Sciatic nerve (tissue), 2 donors: ENCODE measurements at regions not wholly inside any gene's neighbourhood (a gene's known extent, or its start where the extent isn't known, plus 50 kb on each side); places are given as distances from the start of the nearest gene placed in this dataset.

Experiments
- ATAC-seq: fragments of 200-7000 bp; cut with Tn5 transposase; one replicate; pipeline ENCODE4 v1.9.1; 2020; ENCODE audit warnings: mild to moderate bottlenecking, moderate library complexity
- DNase-seq: peaks from one replicate; pipeline ENCODE4 v3.0.0-alpha.2; 2020; ENCODE audit warnings: low spot score
- intact Hi-C: fragments of 100-400 bp; cut with DNase I; formaldehyde crosslinking; loops from one replicate; pipeline ENCODE4 v1.14.2; 2022
- donor health status: DM: no; HTN: no; CAD: no.
- donor health status: DM: no; HTN: no; CAD: no.

DNA sequence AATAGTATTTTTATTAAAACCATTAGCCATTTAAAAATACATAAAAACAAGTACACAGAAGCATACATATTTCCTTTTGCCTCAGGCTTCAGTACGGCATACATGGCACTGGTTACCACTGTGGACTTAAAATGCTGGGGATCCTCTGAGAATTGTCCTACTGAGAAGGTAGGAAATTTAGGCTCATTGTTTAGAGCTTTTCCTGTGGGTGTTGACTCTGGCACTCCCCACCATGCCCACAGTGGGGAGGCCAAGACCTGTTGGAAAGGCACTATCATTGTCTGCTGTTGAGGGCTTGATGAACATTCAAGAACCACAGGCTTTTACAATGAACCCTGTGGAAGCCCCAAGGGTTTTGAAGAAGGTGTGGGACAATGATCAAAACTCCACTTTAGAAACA is 473.4 kb downstream of the BTBD3 start:
- intact Hi-C loops, result no loop called here
- ATAC-seq, result no peak
- DNase-seq, result no peak

- DNase-seq (no peak), ATAC-seq (no peak)
- intact Hi-C loops, result no loop called here
Observed at GRCh38 chr20:12394786-12395185, 477.1 kb downstream of the BTBD3 start.

GRCh38 chr20:12395353-12395752 is 477.7 kb downstream of the BTBD3 start:
- intact Hi-C loops, result no loop called here
- DNase-seq, result no peak
- no peak for ATAC-seq

DNA sequence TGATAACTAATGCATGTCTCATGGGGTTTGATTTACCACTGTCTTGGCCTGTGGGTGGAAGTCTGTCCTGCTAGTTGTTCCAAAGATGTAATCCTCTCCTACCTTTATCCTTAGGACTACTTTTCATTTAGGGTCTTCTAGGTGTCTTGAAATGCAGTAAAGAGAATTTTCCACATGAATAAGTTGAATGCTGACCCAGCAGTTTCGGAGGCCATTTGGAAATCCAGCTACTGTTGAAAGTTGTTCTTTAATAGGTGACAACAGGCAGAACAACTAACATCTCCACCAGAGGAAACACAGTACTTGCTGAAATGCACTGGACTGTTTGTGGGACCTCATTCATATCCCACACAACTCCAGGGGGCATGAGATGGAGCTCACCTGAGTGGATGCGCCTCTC is 478.1 kb downstream of the BTBD3 start:
- intact Hi-C loops, result no loop called here
- no peak for ATAC-seq
- no peak for DNase-seq

GRCh38 chr20:12399110-12399836 is 481.6 kb downstream of the BTBD3 start:
- no peak for ATAC-seq
- intact Hi-C loops, result no loop called here
- no peak for DNase-seq

- no peak for ATAC-seq
- intact Hi-C loops, result no loop called here
- DNase-seq, result no peak
Observed at GRCh38 chr20:12404941-12405340, 487.2 kb downstream of the BTBD3 start.

DNA sequence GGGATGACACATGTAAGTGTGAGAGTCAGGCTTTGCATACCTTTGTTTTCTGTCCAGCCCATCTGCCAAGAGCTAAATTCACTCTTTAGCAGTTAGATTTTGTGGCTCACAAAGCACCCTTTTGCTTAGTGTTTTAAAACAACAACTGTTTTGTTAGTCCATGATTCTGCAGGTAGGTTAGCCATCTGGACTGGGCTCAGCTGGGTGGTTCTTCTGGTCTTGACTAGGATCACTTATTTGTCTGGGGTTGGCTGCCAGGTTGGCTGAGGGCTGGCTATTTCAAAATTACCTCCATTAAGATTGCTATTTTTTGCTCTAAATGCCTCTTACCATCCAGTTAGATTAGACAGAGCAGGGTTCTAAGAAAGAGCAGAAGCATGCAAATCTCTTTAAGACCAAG is 489.3 kb downstream of the BTBD3 start:
- no peak for ATAC-seq
- intact Hi-C loops, result no loop called here
- DNase-seq, result no peak

DNA sequence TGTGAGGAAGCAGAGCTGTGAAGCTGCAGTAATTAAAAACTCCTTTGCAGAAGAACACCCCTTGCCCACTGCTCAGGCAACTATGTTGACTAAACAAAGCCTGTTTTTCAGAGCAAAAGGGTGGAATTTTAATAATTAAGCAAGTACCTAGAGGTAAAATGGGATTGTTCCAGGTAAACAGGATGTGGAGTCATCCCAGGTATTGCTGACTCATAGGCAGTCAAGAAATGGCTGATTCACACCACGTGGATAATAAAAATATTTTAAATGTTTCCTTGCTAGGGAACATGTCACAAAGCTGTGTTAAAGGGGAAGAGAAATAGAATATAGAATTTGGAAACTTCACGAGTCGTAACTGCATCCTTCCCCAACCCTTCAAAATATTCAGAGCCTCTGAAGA is 491.8 kb downstream of the BTBD3 start:
- intact Hi-C loops, result no loop called here
- DNase-seq (no peak), ATAC-seq (no peak)

- intact Hi-C loops, result no loop called here
- no peak for DNase-seq
- ATAC-seq, result no peak
Observed at GRCh38 chr20:12410783-12411182, 493.1 kb downstream of the BTBD3 start.

- intact Hi-C loops, result no loop called here
- ATAC-seq (no peak), DNase-seq (no peak)
Observed at GRCh38 chr20:12411246-12411940, 493.7 kb downstream of the BTBD3 start.

- DNase-seq (no peak), ATAC-seq (no peak)
- intact Hi-C loops, result no loop called here
Observed at GRCh38 chr20:12413116-12413515, 495.4 kb downstream of the BTBD3 start.

DNA sequence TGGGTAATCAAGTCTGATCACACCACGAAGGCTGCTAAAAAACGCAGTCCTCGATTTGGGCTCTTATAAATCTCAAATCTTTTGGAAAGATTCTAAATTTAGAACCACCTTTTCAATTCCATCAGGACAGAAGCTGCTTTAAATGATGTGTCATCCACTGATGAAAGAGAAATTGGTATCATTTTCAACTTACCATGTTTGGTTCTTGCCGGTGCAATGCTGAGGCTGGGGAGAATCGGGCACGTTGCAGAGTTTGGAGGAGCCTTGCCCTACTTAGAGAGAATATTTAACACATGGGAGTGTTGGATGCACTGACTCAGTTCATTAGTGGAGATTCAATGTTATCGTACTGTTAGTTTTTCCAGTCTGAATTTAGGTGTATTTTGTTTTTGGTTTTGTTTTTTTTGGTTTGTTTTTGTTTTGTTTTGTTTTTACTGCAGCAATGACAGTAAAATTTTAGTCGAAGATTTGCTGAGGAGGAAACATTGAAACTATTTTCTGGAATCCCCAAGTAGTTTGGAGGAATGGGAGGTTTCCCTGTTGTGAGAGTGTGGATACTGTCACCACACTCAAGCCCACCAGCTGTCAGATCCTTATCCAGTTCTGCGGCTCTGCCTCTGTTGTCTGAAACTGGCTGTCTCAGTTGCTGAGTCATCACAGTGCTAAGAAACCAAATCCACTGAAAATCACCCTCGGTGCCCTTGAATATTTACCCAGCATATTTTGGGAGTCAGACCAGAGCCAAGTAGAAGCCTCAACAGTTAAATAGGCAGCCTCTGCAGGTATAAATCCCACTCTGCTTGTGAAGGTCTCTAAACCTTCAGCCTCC is 497.0 kb downstream of the BTBD3 start:
- no peak for ATAC-seq
- intact Hi-C loops, result no loop called here
- no peak for DNase-seq

DNA sequence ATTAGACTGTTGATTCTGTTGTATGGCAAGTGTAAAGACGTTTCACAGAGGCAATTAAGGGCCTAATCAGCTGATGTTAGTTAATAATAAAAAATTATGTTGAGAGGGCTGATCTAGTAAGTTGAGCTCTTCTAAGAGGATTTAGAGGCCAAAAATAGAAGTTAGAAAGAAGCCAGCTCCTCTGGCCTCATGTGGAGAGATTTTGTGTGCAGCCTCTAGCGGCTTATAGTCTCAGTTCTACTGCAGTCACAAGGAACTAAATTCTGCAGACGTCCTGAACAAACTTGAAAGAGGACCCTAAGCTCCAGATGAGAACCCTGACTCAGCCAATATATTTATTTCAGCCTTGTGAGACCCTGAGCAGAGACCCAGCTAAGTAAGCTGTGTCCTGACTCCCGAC is 498.6 kb downstream of the BTBD3 start:
- DNase-seq (no peak), ATAC-seq (no peak)
- intact Hi-C loops, result no loop called here

DNA sequence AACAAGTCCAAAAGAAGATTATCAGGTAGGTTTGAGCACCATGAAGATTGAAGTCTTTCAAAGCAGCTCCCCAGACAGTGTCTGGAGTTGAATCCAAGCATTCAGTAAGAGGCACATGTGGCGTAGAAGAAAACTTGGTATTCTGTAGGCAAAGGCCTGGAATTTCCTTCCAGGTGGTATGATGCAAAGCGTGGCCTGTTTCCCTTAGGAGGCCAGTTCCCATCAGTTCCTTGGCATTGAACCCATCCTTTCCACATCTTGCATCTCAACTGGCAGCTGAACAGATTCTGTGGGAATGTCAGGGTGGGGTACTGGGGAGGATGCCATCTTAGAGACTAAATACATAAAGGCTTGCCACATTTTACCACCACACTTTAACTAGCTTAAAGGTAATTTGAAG is 516.0 kb downstream of the BTBD3 start:
- DNase-seq (no peak), ATAC-seq (no peak)
- intact Hi-C loops, result no loop called here

DNA sequence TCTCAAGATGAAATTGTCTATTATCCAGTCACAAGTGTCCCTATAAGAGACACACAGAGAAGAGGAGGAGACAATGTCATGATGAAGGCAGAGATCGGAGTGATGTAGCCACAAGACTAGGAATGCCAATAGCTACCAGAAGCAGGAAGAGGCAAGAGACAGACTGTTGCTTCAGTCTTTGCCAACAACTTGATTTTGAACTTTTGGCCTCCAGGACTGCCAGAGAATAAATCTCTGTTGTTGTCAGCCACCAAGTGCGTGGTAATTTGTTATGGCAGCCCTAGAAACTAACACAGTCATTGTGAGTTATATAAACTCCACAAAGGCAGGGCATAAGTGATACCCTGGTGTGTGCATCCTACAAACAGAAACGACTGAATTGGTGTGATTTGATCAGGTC is 517.0 kb downstream of the BTBD3 start:
- intact Hi-C loops, result no loop called here
- ATAC-seq, result no peak

DNA sequence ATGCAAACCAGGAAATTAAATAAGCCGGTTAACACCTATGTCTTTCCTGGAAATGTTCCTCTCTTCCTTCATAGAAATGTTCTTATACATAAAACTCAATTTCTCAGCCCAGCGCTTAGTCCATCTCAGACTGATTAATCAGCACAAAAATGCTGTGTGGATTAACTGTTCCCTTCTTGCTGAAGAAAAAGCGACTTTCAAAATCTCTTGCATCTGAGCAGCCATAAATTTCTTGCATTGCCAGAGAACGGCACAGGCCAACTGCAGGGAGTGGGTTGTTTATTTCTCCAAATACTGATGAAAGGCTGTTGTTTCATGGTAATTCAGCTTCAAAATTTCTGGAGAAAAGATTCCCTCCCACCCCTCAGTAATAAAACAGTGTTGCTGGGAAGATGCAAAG is 517.6 kb downstream of the BTBD3 start:
- intact Hi-C loops, result no loop called here
- no peak for DNase-seq
- ATAC-seq, result no peak

More for the DNA sequence above, 517.0 kb downstream of the BTBD3 start:
- no peak for DNase-seq

DNA sequence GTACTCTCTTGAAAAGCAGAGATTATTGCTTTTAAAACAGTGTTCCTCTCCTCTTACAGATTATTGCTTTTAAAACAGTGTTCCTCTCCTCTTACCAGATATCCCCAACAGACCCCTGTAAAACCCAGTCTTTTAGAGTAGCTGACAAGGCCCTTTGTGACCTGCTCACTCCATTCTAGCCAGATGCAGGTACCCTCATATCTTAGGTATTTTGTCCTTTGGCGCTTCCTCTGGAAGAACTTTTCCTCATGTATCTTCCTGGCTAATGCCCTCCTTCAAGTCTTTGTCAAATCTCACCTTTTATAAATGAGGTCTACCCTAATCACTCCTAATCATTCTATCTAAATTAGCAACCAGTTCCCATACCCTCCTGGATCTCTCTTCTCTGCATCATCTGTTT is 536.0 kb downstream of the BTBD3 start:
- ATAC-seq (no peak), DNase-seq (no peak)
- intact Hi-C loops, result no loop called here

DNA sequence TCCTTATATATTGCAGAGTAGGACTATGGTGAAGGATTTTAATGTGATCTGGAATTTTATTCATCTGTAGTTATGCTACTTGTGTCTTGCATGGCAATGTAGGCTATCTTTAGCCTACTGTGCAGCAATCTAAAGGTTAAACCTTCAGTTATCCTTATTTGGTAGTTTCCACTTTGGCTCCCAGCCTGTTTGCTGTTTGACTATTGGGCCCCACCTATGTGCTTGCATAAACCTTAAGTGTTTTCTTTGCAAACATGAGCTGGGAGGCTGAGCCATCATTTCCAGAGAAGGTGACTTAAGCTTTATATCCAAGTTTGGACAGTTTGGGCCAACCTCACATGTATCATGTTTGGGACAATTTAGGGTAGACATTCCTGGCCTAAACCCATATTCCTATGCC is 537.5 kb downstream of the BTBD3 start:
- no peak for ATAC-seq
- intact Hi-C loops, result no loop called here
- DNase-seq, result no peak

- intact Hi-C loops, result no loop called here
- ATAC-seq (no peak), DNase-seq (no peak)
Observed at GRCh38 chr20:12458241-12458640, 540.5 kb downstream of the BTBD3 start.

DNA sequence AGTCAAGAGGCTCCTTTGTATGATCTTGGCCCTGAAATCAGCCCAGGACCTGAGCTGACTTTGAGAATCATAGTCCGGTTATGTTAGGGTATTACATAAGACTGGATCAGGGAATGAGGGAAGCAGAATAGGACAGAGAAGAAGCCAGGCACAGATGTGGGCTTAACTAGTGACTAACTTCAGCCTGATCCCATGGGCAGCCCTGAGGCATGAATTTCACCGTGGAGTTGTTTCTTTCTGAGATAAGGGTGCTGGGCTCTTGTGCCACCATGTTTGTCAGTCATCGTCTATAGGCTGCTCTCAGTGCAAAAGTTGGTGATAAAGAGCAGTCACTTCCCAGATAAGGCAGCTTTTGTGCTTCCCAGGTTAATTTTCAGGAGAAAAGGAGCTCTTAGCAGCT is 544.7 kb upstream of the SPTLC3 start:
- intact Hi-C loops, result no loop called here
- ATAC-seq (no peak), DNase-seq (no peak)
